CD4-positive, alpha-beta T cell (primary cell): ENCODE measurements at regions not wholly inside any gene's neighbourhood (a gene's known extent, or its start where the extent isn't known, plus 50 kb on each side); places are given as distances from the start of the nearest gene placed in this dataset.
A peak's percentile ranks its signal among the peaks of the same experiment; 100 is the strongest.

ENCODE experiments used
- ATAC-seq: fragments of 200-7000 bp; cut with Tn5 transposase; one replicate; pipeline ENCODE4 v1.10.0; 2022; ENCODE audit warnings: mild to moderate bottlenecking; ENCODE audit not compliant: poor library complexity
- CTCF ChIA-PET: fragments of 350-600 bp; sonication (Branson Sonifier 250); formaldehyde crosslinking; loops from one replicate; lab custom pipeline; 2021; ENCODE audit warnings: antibody characterized with exemption, inconsistent platforms; lab: Charles Lee
- POLR2A ChIA-PET: fragments of 350-600 bp; sonication (Branson Sonifier 250); formaldehyde crosslinking; loops from one replicate; lab custom pipeline; 2021; ENCODE audit warnings: antibody characterized with exemption, inconsistent platforms; lab: Charles Lee
- DNase-seq, 14 experiments: peaks; one replicate each; pipeline ENCODE4 v3.0.0-alpha.2; 2013 to 2020; ENCODE audit warnings: mixed read lengths in 2 of 14
- H3K27ac ChIP-seq, 2 donors: one replicate each; pipeline versions ENCODE4 v1.5.1 to v1.7.0; 2013; ENCODE audit warnings: low read length in 2 of 2, low read depth in 1 of 2, mild to moderate bottlenecking in 1 of 2
- H3K27me3 ChIP-seq, 2 experiments: 1 replicate in 1 of 2; 2 replicates in 1 of 2; pipeline versions ENCODE4 v1.6.1 to v1.7.0; 2013; ENCODE audit warnings: low read length in 2 of 2, control low read depth in 1 of 2, mild to moderate bottlenecking in 1 of 2, moderate library complexity in 1 of 2; ENCODE audit not compliant: insufficient read depth in 2 of 2, control insufficient read depth in 1 of 2
- H3K36me3 ChIP-seq: one replicate; pipeline ENCODE4 v1.6.1; 2013; ENCODE audit warnings: low read length, control low read depth; ENCODE audit not compliant: insufficient read depth
- H3K4me1 ChIP-seq: one replicate; pipeline ENCODE4 v1.6.1; 2013; ENCODE audit warnings: low read length, control low read depth; ENCODE audit not compliant: insufficient read depth
- H3K4me3 ChIP-seq: one replicate; pipeline ENCODE4 v1.5.1; 2013; ENCODE audit warnings: mild to moderate bottlenecking, low read length, moderate library complexity
- H3K9me3 ChIP-seq, 2 experiments: 1 replicate in 1 of 2; 2 replicates in 1 of 2; pipeline versions ENCODE4 v1.6.1 to v1.7.0; 2013; ENCODE audit warnings: low read length in 2 of 2, mild to moderate bottlenecking in 2 of 2, control low read depth in 1 of 2, moderate library complexity in 1 of 2; ENCODE audit not compliant: control insufficient read depth in 1 of 2, insufficient read depth in 1 of 2
- H3K27ac Mint-ChIP-seq: one replicate; pipeline ENCODE4 v1.8.0; 2020; ENCODE audit warnings: mixed read lengths
- H3K27me3 Mint-ChIP-seq: one replicate; pipeline ENCODE4 v1.8.0; 2021; ENCODE audit warnings: mixed read lengths
- H3K36me3 Mint-ChIP-seq: one replicate; pipeline ENCODE4 v1.8.0; 2021; ENCODE audit warnings: low read depth, mixed read lengths
- H3K4me1 Mint-ChIP-seq: one replicate; pipeline ENCODE4 v1.8.0; 2021; ENCODE audit warnings: low read depth, mixed read lengths
- H3K4me3 Mint-ChIP-seq: one replicate; pipeline ENCODE4 v1.8.0; 2020; ENCODE audit warnings: mild to moderate bottlenecking, mixed read lengths
- H3K9me3 Mint-ChIP-seq: one replicate; pipeline ENCODE4 v1.8.0; 2020; ENCODE audit warnings: mixed read lengths
- CTCF ChIP-seq: fragments of 200-600 bp; IDR thresholded peaks from one replicate; pipeline ENCODE4 v1.8.0; 2022; ENCODE audit warnings: antibody characterized with exemption, mild to moderate bottlenecking
- intact Hi-C, 2 experiments: fragments of 100-400 bp; cut with DNase I in 1 of 2; cut with micrococcal nuclease in 1 of 2; formaldehyde crosslinking; loops; one replicate each; pipeline versions ENCODE4 v1.15.1 to v1.9.0; 2023 to 2025; cut with DNase I, micrococcal nuclease

GRCh38 chr5:77851176-77852067 is 75.3 kb upstream of the TBCA start:
- H3K27ac ChIP-seq = no peak overlapping the region
- peak in 2 of 14 experiments; percentile 26 for DNase-seq
- H3K27me3 Mint-ChIP-seq = peaks cover 73% of the 10 kb centered on the region
- no peaks in the 10 kb centered on the region for H3K36me3 Mint-ChIP-seq
- ChIA-PET POLR2A (no interaction called here), CTCF (no interaction called here)
- peaks cover 6% of the 10 kb centered on the region for H3K4me1 ChIP-seq
- H3K27ac Mint-ChIP-seq = peak overlapping the region; percentile 52
- H3K4me3 ChIP-seq = peak overlapping the region; percentile 51
- peaks cover 34 to 40% of the 10 kb centered on the region in 2 experiments for H3K27me3 ChIP-seq
- no peaks in the 10 kb centered on the region for H3K36me3 ChIP-seq
- H3K9me3 ChIP-seq = peaks cover 0 to 15% of the 10 kb centered on the region in 2 experiments
- peak overlapping the region; percentile 83 for H3K4me3 Mint-ChIP-seq
- H3K4me1 Mint-ChIP-seq = peaks cover 25% of the 10 kb centered on the region
- no peak for ATAC-seq
- intact Hi-C loops = no loop called here
- no peaks in the 10 kb centered on the region for H3K9me3 Mint-ChIP-seq
- no peak for TF ChIP-seq CTCF

- ATAC-seq (no peak), DNase-seq (no peak)
- POLR2A ChIA-PET = no interaction called here
- Histone ChIP-seq H3K4me3 (no peak overlapping the region), H3K9me3 (peaks cover 0 to 15% of the 10 kb centered on the region in 2 experiments), H3K36me3 (no peaks in the 10 kb centered on the region), H3K27me3 (peaks cover 38 to 40% of the 10 kb centered on the region in 2 experiments), H3K27ac (no peak overlapping the region), H3K4me1 (peaks cover 6% of the 10 kb centered on the region)
- Mint-ChIP-seq H3K4me3 (peak overlapping the region; percentile 83), H3K4me1 (peaks cover 25% of the 10 kb centered on the region), H3K27ac (no peak overlapping the region), H3K27me3 (peaks cover 69% of the 10 kb centered on the region), H3K9me3 (no peaks in the 10 kb centered on the region), H3K36me3 (no peaks in the 10 kb centered on the region)
- intact Hi-C loops = no loop called here
- no peak for TF ChIP-seq CTCF
- CTCF ChIA-PET = no interaction called here
Measured at GRCh38 chr5:77850536-77851175, 74.5 kb upstream of the TBCA start.

- no peak overlapping the region for H3K4me3 ChIP-seq
- no peak for TF ChIP-seq CTCF
- H3K4me1 ChIP-seq = peaks cover 13% of the 10 kb centered on the region
- peak overlapping the region; percentile 62 for H3K4me3 Mint-ChIP-seq
- no peaks in the 10 kb centered on the region for H3K9me3 Mint-ChIP-seq
- DNase-seq (no peak), ATAC-seq (no peak)
- peaks cover 25% of the 10 kb centered on the region for H3K4me1 Mint-ChIP-seq
- no peaks in the 10 kb centered on the region for H3K36me3 Mint-ChIP-seq
- ChIA-PET POLR2A (no interaction called here), CTCF (no interaction called here)
- H3K27me3 ChIP-seq = peaks cover 43 to 49% of the 10 kb centered on the region in 2 experiments
- intact Hi-C loops = no loop called here
- H3K27ac Mint-ChIP-seq = no peak overlapping the region
- H3K27me3 Mint-ChIP-seq = peaks cover 75% of the 10 kb centered on the region
- H3K9me3 ChIP-seq = peaks cover 0 to 19% of the 10 kb centered on the region in 2 experiments
- no peaks in the 10 kb centered on the region for H3K36me3 ChIP-seq
- H3K27ac ChIP-seq = no peak overlapping the region
Measured at GRCh38 chr5:77849308-77849900, 73.3 kb upstream of the TBCA start.
